Breast epithelium (tissue), 3 donors: ENCODE measurements at regions not wholly inside any gene's neighbourhood (a gene's known extent, or its start where the extent isn't known, plus 50 kb on each side); places are given as distances from the start of the nearest gene placed in this dataset.

Experiments used
- POLR2A ChIP-seq: fragments of 450-650 bp; IDR thresholded peaks from one replicate; pipeline ENCODE4 v1.6.1; 2016; ENCODE audit warnings: antibody characterized with exemption, mild to moderate bottlenecking, moderate library complexity
- POLR2AphosphoS5 ChIP-seq, 3 donors: sonication (generic); formaldehyde crosslinking; IDR thresholded peaks; one replicate each; pipeline ENCODE4 v1.6.1; 2017; ENCODE audit warnings: antibody characterized with exemption in 3 of 3
- TF ChIP-seq, protein P1 (sequence below), 3 donors: fragments of 450-650 bp; IDR thresholded peaks; one replicate each; pipeline ENCODE4 v1.5.1; 2016 to 2017; ENCODE audit warnings: antibody characterized with exemption in 3 of 3, mild to moderate bottlenecking in 3 of 3, moderate library complexity in 3 of 3

DNA sequence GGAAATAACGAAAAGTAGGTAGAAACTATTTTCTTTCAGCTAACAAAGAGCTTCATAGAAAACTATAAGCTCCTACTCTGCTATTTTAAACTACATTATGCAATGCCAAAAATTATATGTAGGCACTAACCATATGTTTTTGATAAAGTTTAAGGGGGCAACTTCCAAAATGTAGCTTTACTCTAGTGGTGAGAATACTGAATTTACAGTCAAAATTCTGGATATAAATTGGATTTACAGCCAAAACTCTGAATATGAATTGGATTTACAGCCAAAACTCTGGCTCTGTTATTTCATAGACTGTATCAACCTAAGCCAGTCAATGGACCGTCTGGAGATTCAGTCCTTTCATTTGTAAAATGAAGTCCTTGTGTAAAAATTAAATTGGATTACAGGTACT, 86.8 kb upstream of the ANK3 start:
- no peak for TF ChIP-seq POLR2A
- TF ChIP-seq, protein P1, sequence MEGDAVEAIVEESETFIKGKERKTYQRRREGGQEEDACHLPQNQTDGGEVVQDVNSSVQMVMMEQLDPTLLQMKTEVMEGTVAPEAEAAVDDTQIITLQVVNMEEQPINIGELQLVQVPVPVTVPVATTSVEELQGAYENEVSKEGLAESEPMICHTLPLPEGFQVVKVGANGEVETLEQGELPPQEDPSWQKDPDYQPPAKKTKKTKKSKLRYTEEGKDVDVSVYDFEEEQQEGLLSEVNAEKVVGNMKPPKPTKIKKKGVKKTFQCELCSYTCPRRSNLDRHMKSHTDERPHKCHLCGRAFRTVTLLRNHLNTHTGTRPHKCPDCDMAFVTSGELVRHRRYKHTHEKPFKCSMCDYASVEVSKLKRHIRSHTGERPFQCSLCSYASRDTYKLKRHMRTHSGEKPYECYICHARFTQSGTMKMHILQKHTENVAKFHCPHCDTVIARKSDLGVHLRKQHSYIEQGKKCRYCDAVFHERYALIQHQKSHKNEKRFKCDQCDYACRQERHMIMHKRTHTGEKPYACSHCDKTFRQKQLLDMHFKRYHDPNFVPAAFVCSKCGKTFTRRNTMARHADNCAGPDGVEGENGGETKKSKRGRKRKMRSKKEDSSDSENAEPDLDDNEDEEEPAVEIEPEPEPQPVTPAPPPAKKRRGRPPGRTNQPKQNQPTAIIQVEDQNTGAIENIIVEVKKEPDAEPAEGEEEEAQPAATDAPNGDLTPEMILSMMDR (IDR thresholded peaks at IDR 0.05): no peak
- TF ChIP-seq POLR2AphosphoS5 (IDR thresholded peaks at IDR 0.05): no peak
